ENCODE measurements at regions not wholly inside any gene's neighbourhood (a gene's known extent, or its start where the extent isn't known, plus 50 kb on each side); places are given as distances from the start of the nearest gene placed in this dataset.

DNA sequence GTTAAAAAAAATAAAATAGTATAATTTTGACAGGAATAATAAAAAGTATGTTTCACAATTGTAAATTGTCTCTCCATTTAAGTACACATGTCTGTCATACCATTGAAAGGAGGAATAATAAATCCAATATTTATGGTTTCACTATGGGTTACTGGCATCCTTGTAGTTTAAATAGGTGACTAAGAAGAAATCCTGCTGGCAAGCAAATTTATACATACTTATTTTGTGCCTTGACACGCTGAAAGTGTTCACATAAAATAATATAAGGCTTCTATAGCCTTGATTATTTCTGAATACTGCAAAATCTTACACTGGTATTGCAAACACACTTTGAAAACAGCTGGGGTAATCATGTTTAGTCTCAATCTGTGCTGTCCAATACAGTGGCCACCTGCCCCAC is 138.3 kb upstream of the ETAA1 start:
- no peak for DNase-seq

DNA sequence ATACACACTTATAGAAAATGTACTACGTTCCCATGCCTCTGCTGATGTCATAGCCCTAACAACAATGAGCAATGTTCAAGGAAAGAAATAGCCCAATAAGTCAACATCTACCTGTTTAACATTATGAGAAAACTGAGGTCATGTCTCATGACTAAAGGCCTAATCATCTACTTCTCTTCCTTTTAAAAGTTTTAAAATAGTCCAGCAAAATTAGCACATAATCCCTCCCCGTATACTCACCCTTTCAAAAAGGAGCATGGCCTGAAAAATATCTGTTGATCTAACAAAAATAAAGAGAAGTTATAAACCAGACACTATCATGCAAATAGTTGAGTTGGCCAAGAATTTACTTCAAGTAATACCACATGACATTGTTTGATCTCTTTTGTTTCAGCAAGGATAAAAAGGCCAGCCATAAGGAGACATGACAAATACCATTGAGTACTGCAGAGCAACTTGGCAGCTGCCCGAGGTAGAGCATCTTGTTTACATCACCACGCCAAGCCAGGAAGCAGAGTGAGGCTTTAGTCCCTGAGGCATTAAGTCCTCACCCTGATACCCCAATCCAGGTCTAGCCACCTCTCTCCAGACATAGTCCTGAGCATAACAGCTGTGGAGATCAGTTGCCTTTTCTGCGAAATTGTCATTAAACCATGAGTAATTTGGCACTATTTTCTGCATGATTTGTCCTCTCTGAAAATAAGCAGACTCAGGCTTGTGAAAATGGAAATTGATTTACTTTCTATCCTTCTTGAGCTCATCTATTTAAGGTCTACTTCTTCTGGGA is 137.4 kb upstream of the ETAA1 start:
- peak; percentile 35 for DNase-seq

DNA sequence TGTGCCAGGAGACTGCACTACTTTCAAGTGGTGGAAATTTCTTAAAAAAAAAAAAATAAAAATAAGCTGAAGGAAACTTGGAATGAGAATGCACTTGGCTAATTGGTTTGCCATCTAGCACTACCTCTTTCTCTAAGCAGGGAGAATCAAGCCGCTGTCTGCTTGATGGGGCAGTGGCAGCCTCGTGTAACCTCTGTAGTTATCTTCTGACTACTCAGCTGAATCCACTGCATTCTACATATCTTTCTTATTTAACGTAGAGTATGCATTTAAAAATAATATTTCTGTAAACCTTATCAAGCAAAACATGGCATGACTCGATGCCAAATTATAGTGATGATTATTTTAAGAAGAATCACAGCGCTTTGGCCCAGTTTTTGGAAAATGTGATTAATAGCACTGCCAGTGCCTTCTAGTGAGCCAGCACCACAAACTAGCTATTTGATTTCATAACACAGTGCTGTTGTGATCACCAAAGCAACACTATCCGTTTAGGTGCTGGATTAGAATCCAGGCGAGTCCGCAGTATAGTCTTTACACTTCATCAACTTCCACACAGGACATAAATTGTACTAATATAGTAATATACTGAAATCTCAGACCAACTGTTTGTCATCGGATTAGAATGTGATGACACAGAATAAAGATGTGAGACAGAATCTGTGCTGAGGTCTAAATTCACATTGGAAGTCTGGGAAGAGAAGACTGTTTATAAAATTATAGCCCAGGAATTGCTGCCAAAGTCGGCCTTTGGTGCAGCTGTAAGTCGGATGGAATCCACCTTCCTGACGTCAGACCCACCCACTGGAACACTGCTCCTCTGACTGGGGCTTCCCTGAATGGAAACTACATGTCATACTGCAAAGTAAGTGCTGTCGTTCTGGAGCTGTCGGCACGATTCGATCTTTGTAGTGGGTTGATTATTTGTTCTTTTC is 136.5 kb upstream of the ETAA1 start:
- no peak for DNase-seq

DNA sequence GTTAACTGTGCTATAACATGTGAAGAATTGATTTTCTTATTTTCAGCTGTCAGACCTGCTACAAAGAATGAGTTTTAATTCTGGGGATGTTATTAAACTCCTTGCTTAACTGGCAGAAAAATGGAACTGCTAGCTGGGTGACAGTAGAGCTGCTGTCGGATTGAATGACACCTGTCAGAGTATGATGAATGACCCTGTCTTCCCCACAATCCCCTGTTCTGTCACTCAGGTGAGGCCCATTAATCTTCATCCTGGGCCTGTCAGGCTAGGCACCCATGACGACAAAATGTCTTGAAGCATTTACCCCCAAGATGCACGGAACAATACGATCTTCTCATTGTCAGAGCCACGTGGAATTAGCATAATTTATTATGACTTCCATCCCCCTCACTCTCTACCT is 129.9 kb upstream of the ETAA1 start:
- DNase-seq: no peak

DNA sequence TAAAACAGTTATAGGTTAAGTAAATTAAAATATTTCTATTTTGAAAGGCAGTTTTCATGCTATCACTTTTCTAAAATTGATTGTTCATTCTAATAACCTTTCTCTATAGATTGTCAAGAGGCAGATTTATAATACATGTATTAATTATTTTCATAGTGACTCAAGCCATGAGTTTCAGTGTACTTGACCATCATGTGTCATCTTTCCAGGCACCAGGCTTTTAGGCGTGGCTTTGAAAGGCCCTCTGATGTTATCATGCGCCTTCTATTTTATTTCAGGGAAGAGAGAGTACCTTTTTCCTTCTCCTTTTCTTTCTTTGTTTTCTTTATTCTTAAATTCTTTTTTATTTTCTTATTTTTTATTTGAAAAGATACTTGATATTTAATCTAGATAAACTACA is 128.3 kb upstream of the ETAA1 start:
- DNase-seq: no peak

DNA sequence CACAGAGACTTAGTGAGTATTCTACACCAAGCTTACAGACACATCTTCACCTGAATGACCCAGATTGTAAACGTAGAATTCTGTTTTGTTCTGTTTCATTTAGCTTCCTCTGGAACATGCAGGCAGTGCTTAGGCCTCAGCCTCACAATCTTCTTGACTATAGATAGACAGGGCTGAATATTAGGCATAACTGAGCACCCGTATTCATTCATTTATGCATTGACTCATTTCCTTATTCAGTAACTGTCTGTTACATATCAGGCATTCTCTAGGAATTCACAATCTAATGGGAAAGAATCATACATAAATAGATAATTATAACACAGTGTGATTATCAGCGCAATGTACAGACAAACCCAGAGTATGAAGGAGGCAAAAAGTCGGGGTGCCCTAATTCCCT is 124.9 kb upstream of the ETAA1 start:
- no peak for DNase-seq

GRCh38 chr2:67277450-67277849 is 119.7 kb upstream of the ETAA1 start:
- no peak for DNase-seq

DNA sequence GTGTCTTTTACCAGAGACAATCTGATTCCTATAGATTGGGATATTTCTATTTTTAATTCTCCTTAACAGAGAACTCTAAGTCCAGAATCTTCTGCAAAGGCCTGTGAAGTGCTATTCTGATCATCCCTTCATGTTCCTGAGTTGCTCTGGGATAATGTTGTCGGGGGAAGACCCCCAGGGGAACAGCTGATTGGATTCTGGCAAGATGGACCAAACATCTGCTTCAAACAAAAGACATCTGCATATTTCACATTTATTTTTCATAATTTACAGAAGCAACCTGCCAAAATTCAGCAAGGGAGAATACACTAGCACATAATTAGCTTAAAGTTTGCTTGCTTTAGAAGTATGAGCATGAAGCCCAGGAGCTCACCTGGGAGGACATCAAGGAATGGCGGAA is 116.0 kb upstream of the ETAA1 start:
- no peak for DNase-seq

DNA sequence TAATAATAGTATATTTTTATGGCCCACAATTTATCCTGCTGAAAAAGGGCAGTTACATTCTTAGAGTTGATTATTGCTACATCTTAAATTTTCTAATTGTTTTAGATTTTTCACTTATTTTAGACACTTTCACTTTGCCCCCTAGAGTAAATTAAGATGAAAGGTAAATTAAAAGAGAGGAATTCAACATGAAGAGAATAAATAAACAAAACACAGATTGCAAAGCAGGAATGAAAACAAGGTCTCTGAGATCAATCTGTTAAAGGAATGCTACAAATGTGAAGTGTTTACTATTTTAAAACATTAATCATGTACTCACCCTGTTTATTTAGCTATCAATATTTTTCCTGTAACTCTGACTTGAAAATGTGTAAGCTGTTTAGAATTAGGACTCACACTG is 113.5 kb upstream of the ETAA1 start:
- DNase-seq: no peak

DNA sequence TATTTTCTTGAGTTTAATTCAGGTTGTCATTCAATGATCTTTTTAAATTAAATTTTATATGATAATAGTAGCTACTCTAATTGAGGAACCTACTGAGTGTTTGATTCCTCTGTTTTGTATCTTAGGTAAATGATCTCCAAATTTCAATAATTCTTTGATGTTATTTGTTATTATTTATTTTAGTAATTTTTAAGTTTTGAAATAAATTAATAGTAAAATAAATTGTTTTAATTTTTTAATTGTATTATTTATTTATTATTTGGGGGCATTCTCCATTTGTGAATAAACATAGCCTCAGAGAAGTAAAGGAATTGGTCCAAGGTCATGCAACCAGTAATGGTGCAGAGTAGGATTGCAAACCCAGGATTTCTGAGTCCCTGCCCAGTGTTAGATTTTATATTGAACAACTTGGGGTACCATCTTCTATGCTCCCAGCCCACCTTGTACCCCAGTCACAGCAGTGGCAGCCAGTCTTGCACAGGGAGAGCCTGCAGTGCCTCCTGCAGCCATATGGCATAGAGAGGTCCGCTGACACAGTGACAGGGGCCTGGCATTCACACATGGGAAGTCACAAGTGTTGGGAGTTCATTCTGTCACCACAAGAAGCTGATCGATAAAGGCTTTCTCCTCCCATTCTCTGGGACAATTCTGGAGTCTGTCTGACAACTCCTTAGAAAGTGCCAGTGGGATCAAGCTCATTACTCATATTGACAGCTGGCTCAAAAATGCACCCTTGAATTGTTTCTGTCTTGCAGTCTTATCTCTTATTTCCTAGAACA is 110.0 kb upstream of the ETAA1 start:
- no peak for DNase-seq

- no peak for DNase-seq
Measured at GRCh38 chr2:67289271-67289670, 107.9 kb upstream of the ETAA1 start.

DNA sequence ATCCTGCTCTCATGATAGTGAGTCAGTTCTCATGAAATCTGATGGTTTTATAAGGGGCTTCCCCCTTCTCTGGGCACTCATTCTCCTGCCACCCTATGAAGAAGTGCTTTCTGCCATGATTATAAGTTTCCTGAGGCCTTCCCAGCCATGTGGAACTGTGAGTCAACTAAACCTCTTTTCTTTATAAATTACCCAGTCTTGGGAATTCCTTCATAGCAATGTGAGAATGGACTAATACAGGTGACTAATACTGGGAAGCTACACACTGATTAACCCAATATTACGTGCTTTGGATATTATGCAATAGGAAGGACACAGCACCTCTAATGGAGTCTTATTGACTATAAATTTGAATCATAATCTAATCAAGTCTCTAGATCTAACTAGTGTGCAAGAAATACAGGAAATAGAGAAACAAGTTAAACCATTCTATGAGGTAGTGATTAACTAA is 107.2 kb upstream of the ETAA1 start:
- DNase-seq: no peak

- no peak for DNase-seq
Measured at GRCh38 chr2:67290451-67291290, 106.5 kb upstream of the ETAA1 start.

GRCh38 chr2:67294218-67294617 is 102.9 kb upstream of the ETAA1 start:
- DNase-seq: no peak

- DNase-seq: no peak
Measured at GRCh38 chr2:67295406-67295805, 101.7 kb upstream of the ETAA1 start.

DNA sequence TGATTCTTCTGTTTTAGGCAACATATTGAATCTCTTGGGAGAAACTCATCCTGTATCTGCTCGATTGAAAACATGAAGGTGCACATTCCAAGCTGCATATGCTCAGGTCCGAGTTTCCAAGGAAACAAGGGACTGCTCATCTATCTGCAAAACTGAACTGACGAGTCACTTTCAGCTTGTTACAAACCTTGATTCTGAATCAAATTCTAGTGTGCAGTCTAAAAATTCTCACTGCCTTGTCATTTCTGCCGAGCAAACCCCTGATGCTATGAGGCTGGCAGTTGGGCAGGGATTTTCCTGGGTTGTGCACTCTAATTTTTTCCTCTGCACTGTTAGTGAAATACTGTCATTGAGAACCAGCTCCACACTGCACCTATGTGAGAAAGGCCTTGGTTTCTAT is 101.3 kb upstream of the ETAA1 start:
- DNase-seq: no peak

- no peak for DNase-seq
Measured at GRCh38 chr2:67304300-67304890, 92.7 kb upstream of the ETAA1 start.

GRCh38 chr2:67309281-67309680 is 87.9 kb upstream of the ETAA1 start:
- no peak for DNase-seq

DNA sequence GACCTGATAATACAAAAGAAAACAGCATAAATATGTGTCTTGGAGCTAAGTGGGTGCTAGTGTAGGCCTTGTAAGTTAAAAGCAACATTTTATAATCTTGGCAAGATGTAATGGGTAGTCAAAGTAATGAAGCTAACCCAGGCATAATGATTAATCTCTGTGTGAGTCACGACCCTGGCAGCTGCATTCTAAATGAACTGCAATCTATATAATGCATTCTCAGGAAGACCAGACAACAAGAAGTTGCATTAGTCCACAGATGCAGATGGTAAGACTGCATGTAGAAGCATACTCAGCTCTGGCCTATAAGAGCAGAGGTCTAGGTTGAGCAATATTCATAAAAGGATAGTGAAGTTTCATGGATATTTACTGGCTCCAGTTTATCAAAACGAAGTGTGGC is 85.6 kb upstream of the ETAA1 start:
- DNase-seq: no peak

DNA sequence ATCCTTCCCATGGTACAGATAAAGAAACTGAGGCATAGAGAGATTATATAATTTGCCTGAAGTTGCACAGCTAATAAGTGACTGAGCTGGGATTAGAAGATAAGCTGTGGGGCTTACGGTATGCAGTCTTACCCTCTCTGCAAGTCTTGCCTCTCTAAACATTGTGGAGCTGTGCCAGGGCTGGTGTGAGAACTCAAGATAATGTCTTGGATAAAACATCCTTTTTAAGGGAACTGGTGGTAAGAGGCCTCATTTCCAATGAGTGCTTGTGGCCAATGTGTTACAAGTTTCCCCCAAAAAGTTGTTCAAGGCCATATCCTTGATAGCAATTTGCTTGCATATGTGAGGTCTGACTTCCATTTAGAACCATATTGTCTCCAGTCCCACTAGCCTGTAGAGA is 84.3 kb upstream of the ETAA1 start:
- no peak for DNase-seq

DNA sequence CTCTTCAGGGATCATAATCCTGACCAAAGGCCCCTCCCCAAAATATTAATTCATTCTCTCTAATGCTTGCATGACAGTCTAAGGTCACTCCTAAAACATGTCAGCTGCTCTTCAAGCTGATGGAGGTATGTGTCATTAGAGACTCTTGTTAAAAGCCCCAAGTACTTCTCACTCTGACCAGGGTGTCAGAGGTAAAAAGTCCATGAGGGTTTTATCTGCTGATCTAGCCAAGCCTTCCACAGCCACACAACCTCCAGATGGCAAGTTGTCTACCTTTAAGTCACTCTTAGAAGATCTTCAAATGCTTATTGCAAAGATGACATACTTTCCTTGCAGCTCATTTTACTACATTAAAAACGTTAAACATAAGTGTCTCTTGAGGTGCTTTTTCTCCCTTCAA is 83.6 kb upstream of the ETAA1 start:
- DNase-seq: no peak

DNA sequence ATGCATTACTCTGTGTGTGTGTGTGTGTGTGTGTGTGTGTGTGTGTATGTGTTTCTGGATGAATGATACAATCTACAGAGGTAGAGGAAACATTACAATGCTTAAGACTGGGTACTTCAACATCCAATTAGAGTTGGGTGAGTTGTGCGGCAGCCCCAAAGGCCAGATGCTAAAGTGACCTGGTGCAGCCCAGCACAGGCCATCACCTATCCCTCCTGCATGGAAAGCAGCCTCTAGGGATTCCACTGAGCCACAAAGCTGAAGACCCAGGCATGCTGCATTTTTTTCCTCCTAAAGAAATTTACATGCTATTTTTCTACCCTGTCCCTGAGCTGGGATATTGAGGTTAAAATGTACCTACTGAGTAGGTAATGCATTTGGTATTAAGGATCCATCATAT is 79.1 kb upstream of the ETAA1 start:
- DNase-seq: no peak
